ENCODE measurements at regions not wholly inside any gene's neighbourhood (a gene's known extent, or its start where the extent isn't known, plus 50 kb on each side); places are given as distances from the start of the nearest gene placed in this dataset.

DNA sequence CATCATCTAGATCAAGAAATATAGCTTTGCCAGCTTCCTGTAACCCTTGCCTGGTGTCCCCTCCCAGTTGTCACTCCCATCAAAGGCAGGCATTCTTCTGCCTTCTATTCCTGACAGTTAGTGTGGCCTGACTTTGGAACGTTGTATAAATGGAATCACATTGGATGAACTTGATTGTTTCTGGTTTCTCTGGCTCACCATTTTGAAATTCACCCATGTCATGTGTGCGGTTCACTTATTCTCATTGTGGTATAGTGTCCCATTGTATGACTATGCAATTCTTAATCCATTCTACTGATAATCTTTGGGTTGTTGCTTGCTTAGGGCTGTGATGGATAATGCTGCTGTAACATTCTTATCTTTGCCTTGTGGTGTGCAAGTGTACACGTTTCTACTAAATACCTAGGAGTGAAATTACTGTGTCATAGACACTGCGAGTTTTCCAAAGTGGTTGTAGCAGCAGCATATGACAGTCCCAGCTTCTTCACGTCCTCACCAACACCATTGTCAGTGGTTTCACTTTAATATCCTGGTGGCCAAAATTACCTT, 73.2 kb downstream of the VEGFA start (continued):
- TF ChIP-seq NR2C1 (IDR thresholded peaks at IDR 0.05) (0 out of 2 replicates have a peak, but pooled peaks have one; percentile 8), NR2C1 (tag; IDR thresholded peaks at IDR 0.05) (peak; percentile 61), EHMT2 (IDR thresholded peaks at IDR 0.05) (peak; percentile 76; the same call in 1 of the 2 replicates), JUNB (CRISPR knock-in tag; conservative IDR thresholded peaks at IDR 0.05) (no peak), ZBTB11 (CRISPR knock-in tag; IDR thresholded peaks at IDR 0.05) (no peak), KLF6 (CRISPR knock-in tag; IDR thresholded peaks at IDR 0.05; ENCODE audit: borderline replicate concordance) (no peak), DDX20 (tag; IDR thresholded peaks at IDR 0.05; ENCODE audit: low read depth) (no peak), TGIF2 (CRISPR knock-in tag; IDR thresholded peaks at IDR 0.05) (no peak), TEAD1 (CRISPR knock-in tag; IDR thresholded peaks at IDR 0.05) (peak in 1 of 2 experiments; percentile 77; a peak in 2 of 4 replicates), ZNF280A (IDR thresholded peaks at IDR 0.05; ENCODE audit: low read depth, partially characterized antibody) (no peak), CBFA2T2 (conservative IDR thresholded peaks at IDR 0.05) (peak; percentile 68), ZNF695 (CRISPR knock-in tag; IDR thresholded peaks at IDR 0.05) (no peak), ZNF140 (CRISPR knock-in tag; IDR thresholded peaks at IDR 0.05) (no peak), RHOXF2B (CRISPR knock-in tag; conservative IDR thresholded peaks at IDR 0.05) (no peak), BRD4 (IDR thresholded peaks at IDR 0.05) (no peak), STAG1 (CRISPR knock-in tag; IDR thresholded peaks at IDR 0.05; ENCODE audit: borderline replicate concordance) (no peak), SIN3A (IDR thresholded peaks at IDR 0.05; ENCODE audit: borderline replicate concordance in 2 of 2, control insufficient read depth in 1 of 2, low read depth in 2 of 2, low read length in 2 of 2) (no peak), SP2 (IDR thresholded peaks at IDR 0.05; ENCODE audit: extremely low read depth, low read depth, low read length, poor library complexity, severe bottlenecking) (no peak), PHF8 (IDR thresholded peaks at IDR 0.05; ENCODE audit: borderline replicate concordance, low read length) (no peak), HMG20A (CRISPR knock-in tag; conservative IDR thresholded peaks at IDR 0.05) (no peak), FOXJ2 (tag; IDR thresholded peaks at IDR 0.05) (no peak)
- TF ChIP-seq, protein P1, sequence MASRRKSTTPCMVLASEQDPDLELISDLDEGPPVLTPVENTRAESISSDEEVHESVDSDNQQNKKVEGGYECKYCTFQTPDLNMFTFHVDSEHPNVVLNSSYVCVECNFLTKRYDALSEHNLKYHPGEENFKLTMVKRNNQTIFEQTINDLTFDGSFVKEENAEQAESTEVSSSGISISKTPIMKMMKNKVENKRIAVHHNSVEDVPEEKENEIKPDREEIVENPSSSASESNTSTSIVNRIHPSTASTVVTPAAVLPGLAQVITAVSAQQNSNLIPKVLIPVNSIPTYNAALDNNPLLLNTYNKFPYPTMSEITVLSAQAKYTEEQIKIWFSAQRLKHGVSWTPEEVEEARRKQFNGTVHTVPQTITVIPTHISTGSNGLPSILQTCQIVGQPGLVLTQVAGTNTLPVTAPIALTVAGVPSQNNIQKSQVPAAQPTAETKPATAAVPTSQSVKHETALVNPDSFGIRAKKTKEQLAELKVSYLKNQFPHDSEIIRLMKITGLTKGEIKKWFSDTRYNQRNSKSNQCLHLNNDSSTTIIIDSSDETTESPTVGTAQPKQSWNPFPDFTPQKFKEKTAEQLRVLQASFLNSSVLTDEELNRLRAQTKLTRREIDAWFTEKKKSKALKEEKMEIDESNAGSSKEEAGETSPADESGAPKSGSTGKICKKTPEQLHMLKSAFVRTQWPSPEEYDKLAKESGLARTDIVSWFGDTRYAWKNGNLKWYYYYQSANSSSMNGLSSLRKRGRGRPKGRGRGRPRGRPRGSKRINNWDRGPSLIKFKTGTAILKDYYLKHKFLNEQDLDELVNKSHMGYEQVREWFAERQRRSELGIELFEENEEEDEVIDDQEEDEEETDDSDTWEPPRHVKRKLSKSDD (conservative IDR thresholded peaks at IDR 0.05; ENCODE audit: low read length) = no peak

Measured in K562 (cell line).